HG03108 (cell line): ENCODE measurements at regions not wholly inside any gene's neighbourhood (a gene's known extent, or its start where the extent isn't known, plus 50 kb on each side); places are given as distances from the start of the nearest gene placed in this dataset.

Experiments
- ATAC-seq: cut with Tn5 transposase; IDR thresholded peaks from one replicate; pipeline ENCODE4 v1.9.1; 2021; ENCODE audit warnings: moderate library complexity; ENCODE audit not compliant: unreplicated experiment

GRCh38 chr9:90012949-90013348 lies 408.1 kb downstream of the GADD45G start:
- ATAC-seq: no peak

GRCh38 chr9:90013778-90014177 lies 409.0 kb downstream of the GADD45G start:
- no peak for ATAC-seq

- ATAC-seq: no peak
Observed at GRCh38 chr9:90014421-90014820, 409.6 kb downstream of the GADD45G start.

- no peak for ATAC-seq
Observed at GRCh38 chr9:90016272-90016671, 411.5 kb downstream of the GADD45G start.

- ATAC-seq: no peak
Observed at GRCh38 chr9:90017679-90018078, 412.9 kb downstream of the GADD45G start.

- no peak for ATAC-seq
Observed at GRCh38 chr9:90018688-90019087, 413.9 kb downstream of the GADD45G start.

- no peak for ATAC-seq
Observed at GRCh38 chr9:90019626-90020025, 414.8 kb downstream of the GADD45G start.

- ATAC-seq: no peak
Observed at GRCh38 chr9:90020276-90020871, 415.6 kb downstream of the GADD45G start.

- ATAC-seq: no peak
Observed at GRCh38 chr9:90021216-90021906, 416.5 kb downstream of the GADD45G start.

GRCh38 chr9:90022474-90022873 lies 417.7 kb downstream of the GADD45G start:
- no peak for ATAC-seq

GRCh38 chr9:90023861-90024260 lies 419.0 kb downstream of the GADD45G start:
- no peak for ATAC-seq

- ATAC-seq: no peak
Observed at GRCh38 chr9:90024409-90024808, 419.6 kb downstream of the GADD45G start.

- ATAC-seq: no peak
Observed at GRCh38 chr9:90024823-90025222, 420.0 kb downstream of the GADD45G start.

GRCh38 chr9:90025816-90026215 lies 421.0 kb downstream of the GADD45G start:
- ATAC-seq: no peak

GRCh38 chr9:90027296-90027790 lies 422.5 kb downstream of the GADD45G start:
- no peak for ATAC-seq

- no peak for ATAC-seq
Observed at GRCh38 chr9:90029386-90029785, 424.6 kb downstream of the GADD45G start.

- ATAC-seq: no peak
Observed at GRCh38 chr9:90029996-90030395, 425.2 kb downstream of the GADD45G start.

GRCh38 chr9:90032296-90033027 lies 427.6 kb downstream of the GADD45G start:
- ATAC-seq: no peak

- ATAC-seq: no peak
Observed at GRCh38 chr9:90033028-90033650, 428.3 kb downstream of the GADD45G start.

- no peak for ATAC-seq
Observed at GRCh38 chr9:90034071-90034470, 429.3 kb downstream of the GADD45G start.

- no peak for ATAC-seq
Observed at GRCh38 chr9:90035471-90035870, 430.7 kb downstream of the GADD45G start.
